Esophagus muscularis mucosa (tissue), 4 donors: ENCODE measurements at regions not wholly inside any gene's neighbourhood (a gene's known extent, or its start where the extent isn't known, plus 50 kb on each side); places are given as distances from the start of the nearest gene placed in this dataset.

Experiments
- DNase-seq: peaks from one replicate; pipeline ENCODE4 v3.0.0-alpha.2; 2017; ENCODE audit errors: extremely low spot score
- H3K27ac ChIP-seq, 4 donors: fragments of 200-600 bp; sonication (generic); replicated peaks in 1 of 4; 1 replicate in 3 of 4; 2 replicates in 1 of 4; pipeline ENCODE4 v1.5.1; 2016 to 2019; ENCODE audit warnings: mild to moderate bottlenecking in 1 of 4
- H3K27me3 ChIP-seq, 4 donors: fragments of 200-600 bp; sonication (generic); one replicate each; pipeline versions ENCODE4 v1.5.1 to v1.6.0; 2016 to 2019
- H3K36me3 ChIP-seq, 4 donors: fragments of 200-600 bp; sonication (generic); one replicate each; pipeline ENCODE4 v1.5.1; 2016 to 2019
- H3K4me1 ChIP-seq, 4 donors: fragments of 200-600 bp; sonication (generic); one replicate each; pipeline ENCODE4 v1.5.1; 2016 to 2019
- H3K4me3 ChIP-seq, 4 donors: fragments of 200-600 bp; sonication (generic); 1 replicate in 2 of 4; 2 replicates in 2 of 4; pipeline ENCODE4 v1.5.1; 2016 to 2019; ENCODE audit warnings: mild to moderate bottlenecking in 4 of 4, moderate library complexity in 1 of 4
- H3K9me3 ChIP-seq, 4 donors: fragments of 200-600 bp; sonication (generic); 1 replicate in 3 of 4; 2 replicates in 1 of 4; pipeline ENCODE4 v1.5.1; 2016 to 2019
- CTCF ChIP-seq, 3 experiments: fragments of 200-600 bp in 2 of 3; fragments of 450-650 bp in 1 of 3; sonication (generic) in 2 of 3; IDR thresholded peaks; one replicate each; pipeline ENCODE4 v1.5.1; 2017 to 2019; ENCODE audit warnings: antibody characterized with exemption in 3 of 3, mild to moderate bottlenecking in 2 of 3, moderate library complexity in 1 of 3
- EP300 ChIP-seq: sonication (generic); formaldehyde crosslinking; IDR thresholded peaks from one replicate; pipeline ENCODE4 v1.6.1; 2017; ENCODE audit warnings: antibody characterized with exemption
- POLR2A ChIP-seq: fragments of 450-650 bp; IDR thresholded peaks from one replicate; pipeline ENCODE4 v1.6.1; 2017; ENCODE audit warnings: antibody characterized with exemption, moderate library complexity, mild to moderate bottlenecking, low read depth
- POLR2AphosphoS5 ChIP-seq, 2 donors: sonication (generic); formaldehyde crosslinking; IDR thresholded peaks; one replicate each; pipeline ENCODE4 v1.6.1; 2017; ENCODE audit warnings: antibody characterized with exemption in 2 of 2
- WGBS: methylation state at CpG from one replicate; pipeline ENCODE4 v1.1.5; 2018; 5-methylcytosine and 5-hydroxymethylcytosine counted together
- intact Hi-C: fragments of 100-400 bp; cut with DNase I; formaldehyde crosslinking; loops from one replicate; pipeline ENCODE4 v1.15.1; 2023

GRCh38 chr10:4266416-4267085 is 481.5 kb upstream of the KLF6 start:
- no peak overlapping the region for H3K4me3 ChIP-seq
- H3K9me3 ChIP-seq, result no peaks in the 10 kb centered on the region
- WGBS, result 65% methylated on average over 4 of the region's 4 CpGs
- no peak for TF ChIP-seq POLR2A
- TF ChIP-seq POLR2AphosphoS5 (IDR thresholded peaks at IDR 0.05), result peak in 1 of 2 donors; percentile 9
- TF ChIP-seq CTCF (IDR thresholded peaks at IDR 0.05), result no peak
- H3K4me1 ChIP-seq, result peaks cover 25 to 57% (median 45%) of the 10 kb centered on the region in 4 donors
- no peaks in the 10 kb centered on the region for H3K36me3 ChIP-seq
- DNase-seq, result peak; percentile 75
- H3K27me3 ChIP-seq, result no peaks in the 10 kb centered on the region
- intact Hi-C loops, result no loop called here
- peak overlapping the region in 3 of 4 donors; percentile 5 to 44 (median 26) for H3K27ac ChIP-seq

GRCh38 chr10:4265964-4266363 is 481.0 kb upstream of the KLF6 start:
- Histone ChIP-seq H3K4me1 (peaks cover 27 to 52% (median 42%) of the 10 kb centered on the region in 4 donors), H3K27ac (peak overlapping the region in 2 of 4 donors; percentile 3 to 44), H3K27me3 (no peaks in the 10 kb centered on the region), H3K9me3 (no peaks in the 10 kb centered on the region), H3K4me3 (no peak overlapping the region), H3K36me3 (no peaks in the 10 kb centered on the region)
- TF ChIP-seq POLR2A, result no peak
- no peak for TF ChIP-seq POLR2AphosphoS5 (IDR thresholded peaks at IDR 0.05)
- no peak for TF ChIP-seq CTCF (IDR thresholded peaks at IDR 0.05)
- TF ChIP-seq EP300, result no peak
- intact Hi-C loops, result no loop called here
- WGBS, result 78% methylated on average over 3 of the region's 3 CpGs
- DNase-seq, result peak; percentile 26

DNA sequence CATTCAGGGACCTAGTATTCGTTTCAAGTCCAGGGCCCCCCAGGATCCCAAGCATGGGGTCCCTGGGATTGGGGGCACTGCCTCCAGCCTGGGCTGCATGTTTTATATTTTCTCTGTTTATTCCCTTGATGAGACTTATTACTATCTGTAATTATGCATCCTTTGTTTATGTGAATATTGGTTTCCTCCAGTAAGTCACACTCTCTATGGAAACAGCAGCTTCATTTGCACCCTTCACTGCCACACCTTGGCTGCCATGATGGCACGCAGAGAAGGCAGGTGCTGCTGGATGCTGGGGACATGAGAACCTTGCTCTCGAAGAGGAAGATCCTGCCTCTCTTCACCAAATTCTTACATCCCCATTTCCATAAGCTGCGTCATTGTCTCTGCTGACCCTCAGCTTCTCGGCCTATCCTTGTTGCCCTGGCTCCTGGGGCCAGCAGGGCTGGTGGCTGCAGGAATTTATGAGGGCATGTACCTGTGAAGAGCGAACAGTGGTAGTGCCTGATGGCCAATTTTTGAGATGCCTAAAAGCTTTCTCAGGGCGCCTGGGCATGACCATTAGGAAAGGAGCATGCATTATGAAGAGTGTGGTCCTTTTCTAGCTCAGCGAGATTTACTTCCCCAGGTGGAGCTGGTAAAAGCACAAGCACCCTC is 479.3 kb upstream of the KLF6 start:
- TF ChIP-seq CTCF (IDR thresholded peaks at IDR 0.05) (no peak), EP300 (no peak), POLR2A (no peak), POLR2AphosphoS5 (IDR thresholded peaks at IDR 0.05) (no peak)

GRCh38 chr10:4263601-4263921 is 478.6 kb upstream of the KLF6 start:
- intact Hi-C loops, result no loop called here
- Histone ChIP-seq H3K27me3 (no peaks in the 10 kb centered on the region), H3K9me3 (no peaks in the 10 kb centered on the region), H3K4me1 (peaks cover 36 to 64% (median 55%) of the 10 kb centered on the region in 4 donors), H3K36me3 (no peaks in the 10 kb centered on the region), H3K27ac (peak overlapping the region; percentile 43 to 67 (median 56)), H3K4me3 (no peak overlapping the region)
- no peak for DNase-seq
- WGBS, result 33% methylated on average over 2 of the region's 3 CpGs
- TF ChIP-seq CTCF (IDR thresholded peaks at IDR 0.05) (no peak), POLR2A (no peak), EP300 (no peak), POLR2AphosphoS5 (IDR thresholded peaks at IDR 0.05) (no peak)

More for the DNA sequence above, 479.3 kb upstream of the KLF6 start:
- Histone ChIP-seq H3K4me3 (no peak overlapping the region), H3K9me3 (no peaks in the 10 kb centered on the region), H3K36me3 (no peaks in the 10 kb centered on the region), H3K27me3 (no peaks in the 10 kb centered on the region), H3K4me1 (peaks cover 36 to 56% (median 47%) of the 10 kb centered on the region in 4 donors), H3K27ac (peak overlapping the region in 2 of 4 donors; percentile 57 to 67)
- 75% methylated on average over 8 of the region's 8 CpGs for WGBS
- intact Hi-C loops, result no loop called here
- peak; percentile 74 for DNase-seq
